Activated CD4-positive, alpha-beta T cell treated with anti-CD3 and anti-CD28 coated beads, Interleukin-2, amount 50 U/mL, for 16 hours (primary cell): ENCODE measurements at regions not wholly inside any gene's neighbourhood (a gene's known extent, or its start where the extent isn't known, plus 50 kb on each side); places are given as distances from the start of the nearest gene placed in this dataset.
"Not testable (repeated sequence)": the region's sequence is repeated elsewhere in the genome, so short reads cannot be mapped to it uniquely, and the experiment has no call there.

Experiments
- DNase-seq: peaks from one replicate; pipeline ENCODE4 v3.0.0-alpha.2; 2020

DNA sequence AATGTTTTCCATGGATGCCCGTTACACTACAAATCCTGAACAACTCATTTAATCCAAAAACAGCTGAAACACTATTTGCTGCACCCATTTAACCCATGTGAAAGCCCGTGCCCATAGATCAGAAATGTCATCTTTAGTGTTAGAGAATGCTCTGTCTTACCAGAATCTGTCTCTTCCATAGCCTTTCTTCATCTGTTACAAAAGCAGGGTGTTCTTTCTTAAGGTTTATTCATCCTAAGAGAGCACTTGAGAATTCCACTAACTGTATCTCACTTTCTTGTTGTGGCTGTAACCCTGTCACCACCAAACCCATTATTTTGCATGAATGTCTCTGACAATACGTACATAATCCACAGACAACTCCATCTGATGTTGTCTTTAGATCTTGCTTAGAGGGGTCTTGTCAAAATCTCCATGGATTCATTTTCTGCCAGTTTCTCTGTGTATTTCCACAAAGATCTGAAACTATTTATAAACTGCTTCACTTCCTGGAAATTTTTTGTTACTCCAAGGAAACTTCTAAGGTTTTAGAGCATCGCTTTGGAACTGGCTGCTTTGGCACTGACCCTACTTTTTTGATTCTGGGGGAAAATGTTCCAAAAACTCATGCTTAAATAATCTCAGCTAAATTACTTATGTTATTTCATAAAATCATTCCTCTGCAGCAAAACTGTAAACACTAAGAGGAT, 167.8 kb upstream of the CCDC54 start:
- DNase-seq: no peak

DNA sequence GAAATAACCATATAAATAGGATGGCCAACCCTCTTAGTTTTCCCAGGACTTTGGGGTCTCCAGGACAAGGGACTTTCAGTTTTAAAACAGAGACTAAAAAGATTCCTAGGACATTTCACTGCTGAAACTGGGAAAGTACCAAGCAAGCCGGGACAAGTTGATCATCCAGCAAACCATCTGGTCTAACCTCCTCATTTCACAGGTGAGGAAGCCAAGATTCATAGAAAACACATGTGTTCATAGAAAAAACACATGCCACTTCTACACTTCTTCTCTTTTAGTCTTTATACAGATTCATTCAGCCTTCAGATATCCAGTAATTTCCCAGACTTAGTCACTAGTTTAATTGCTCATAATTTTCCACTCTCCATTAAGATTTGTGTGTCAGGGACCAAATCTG, 165.6 kb upstream of the CCDC54 start:
- DNase-seq: no peak

DNA sequence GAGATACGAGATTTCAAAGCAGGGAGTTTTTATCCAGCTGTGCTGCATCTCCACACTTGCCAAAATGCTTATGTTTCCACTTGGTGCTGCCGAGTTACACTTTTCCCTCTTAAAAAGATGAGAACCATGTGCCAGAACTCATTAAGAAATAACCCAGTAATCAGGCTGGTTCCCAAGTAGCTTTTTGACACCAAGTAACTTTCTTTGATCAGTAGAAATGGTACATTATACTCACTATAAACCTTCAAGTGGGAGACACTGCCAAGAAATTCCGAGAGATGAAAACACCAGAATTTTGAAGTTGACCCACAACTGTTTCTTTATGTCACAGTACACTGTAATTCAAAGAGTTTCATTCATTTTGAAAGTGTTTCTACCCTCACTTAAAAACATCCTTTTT, 164.6 kb upstream of the CCDC54 start:
- DNase-seq: peak; percentile 44

DNA sequence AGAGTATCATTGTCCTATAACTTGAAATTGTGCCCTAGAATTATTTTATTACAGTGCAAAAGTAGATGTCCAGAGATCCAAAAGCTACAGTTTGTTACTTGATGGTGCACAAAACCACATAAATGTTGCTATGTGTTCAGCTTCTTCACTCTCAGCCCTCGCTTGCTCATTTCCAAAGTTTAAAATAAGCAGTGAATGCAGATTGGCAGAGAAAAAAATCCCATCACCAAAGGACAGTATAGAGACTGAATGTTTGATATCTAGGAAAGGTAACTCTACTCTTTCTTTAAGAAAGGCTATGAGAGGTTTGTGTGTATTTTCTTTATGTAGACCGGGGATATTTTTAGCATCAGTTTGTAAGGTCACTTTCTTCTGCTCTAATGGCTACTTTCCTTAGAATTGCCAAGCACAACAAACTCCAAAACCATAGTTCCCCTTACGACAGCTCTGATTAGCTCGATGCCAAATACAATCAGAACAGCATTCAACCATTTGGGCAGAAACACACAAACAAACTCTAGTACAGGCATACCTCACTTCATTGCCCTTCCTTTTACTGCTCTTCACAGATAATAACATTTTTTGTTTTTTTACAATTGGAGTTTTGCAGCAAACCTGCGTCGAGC, 164.1 kb upstream of the CCDC54 start:
- DNase-seq: no peak

DNA sequence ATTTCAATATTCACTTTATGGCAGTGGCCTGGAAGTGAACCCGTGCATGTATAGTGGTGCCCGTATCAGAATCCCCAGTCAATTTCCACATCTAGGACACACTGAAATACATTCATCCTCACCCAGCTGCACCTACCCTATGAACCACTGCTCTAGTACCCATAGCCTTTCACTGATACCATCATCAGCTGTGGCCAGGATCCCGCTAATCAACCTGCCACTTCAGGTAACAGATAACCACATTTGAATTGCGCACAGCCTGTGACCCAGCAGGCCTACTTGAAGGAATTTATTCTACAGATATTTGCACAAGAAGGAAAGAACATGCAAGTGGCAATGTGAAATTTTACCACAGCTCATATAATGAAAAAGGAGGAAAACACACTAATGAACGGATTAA, 161.0 kb upstream of the CCDC54 start:
- DNase-seq: no peak

DNA sequence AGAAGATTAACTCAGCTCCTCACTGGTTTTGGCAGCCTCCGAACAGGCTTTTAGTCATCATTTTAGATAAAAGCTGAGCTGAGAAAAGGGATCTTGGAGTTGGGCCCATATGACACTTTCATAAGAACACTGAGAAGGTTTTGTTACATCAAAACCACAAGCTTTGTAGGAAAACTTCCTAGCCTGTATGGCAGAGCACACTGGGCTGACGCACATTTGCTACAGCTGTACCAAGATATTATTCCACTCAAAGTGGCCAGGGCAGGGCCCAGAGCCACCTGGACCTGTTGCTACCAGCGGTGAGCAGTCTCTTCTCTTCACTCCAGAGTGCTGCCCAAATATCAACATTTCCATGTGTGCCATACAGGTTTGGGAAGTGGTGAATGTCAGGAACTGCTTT, 160.5 kb upstream of the CCDC54 start:
- DNase-seq: no peak

DNA sequence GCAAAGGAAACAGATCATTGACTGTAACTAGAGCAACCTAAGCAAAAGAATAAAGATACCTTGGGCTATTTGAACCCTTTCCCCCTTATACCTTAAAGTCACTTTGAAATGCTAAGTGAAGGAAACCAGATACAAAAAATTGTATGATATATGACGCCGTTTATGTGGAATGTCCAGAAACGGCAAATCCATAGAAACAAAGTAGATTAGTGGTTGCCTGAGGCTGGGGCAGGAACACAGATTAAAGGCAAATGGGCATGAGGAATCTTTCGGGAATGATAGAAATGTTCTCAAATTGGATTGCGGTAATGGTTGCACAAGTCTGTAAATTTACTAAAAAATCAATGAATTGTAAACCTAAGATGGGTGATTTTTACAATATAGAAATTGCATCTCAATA, 160.1 kb upstream of the CCDC54 start:
- DNase-seq: no peak

DNA sequence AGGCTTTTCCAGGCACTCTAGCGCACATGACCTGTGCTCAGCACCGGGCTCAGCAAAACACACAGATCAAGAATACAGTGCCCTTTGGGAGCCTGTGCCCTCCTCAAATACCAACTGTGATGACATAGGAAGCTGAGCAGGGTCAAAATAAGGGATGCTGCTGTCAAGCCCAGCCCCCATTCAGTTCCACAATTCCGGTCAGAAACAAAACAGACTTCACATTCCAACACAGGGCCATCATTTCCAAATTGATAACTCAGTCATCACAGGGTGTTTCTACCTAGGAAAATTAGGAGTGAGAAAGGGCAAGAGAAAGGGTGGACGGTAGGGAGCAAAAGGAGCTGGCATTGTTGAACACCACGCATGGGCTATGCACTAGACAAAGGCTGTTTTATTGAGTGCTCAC, 158.4 kb upstream of the CCDC54 start:
- no peak for DNase-seq

DNA sequence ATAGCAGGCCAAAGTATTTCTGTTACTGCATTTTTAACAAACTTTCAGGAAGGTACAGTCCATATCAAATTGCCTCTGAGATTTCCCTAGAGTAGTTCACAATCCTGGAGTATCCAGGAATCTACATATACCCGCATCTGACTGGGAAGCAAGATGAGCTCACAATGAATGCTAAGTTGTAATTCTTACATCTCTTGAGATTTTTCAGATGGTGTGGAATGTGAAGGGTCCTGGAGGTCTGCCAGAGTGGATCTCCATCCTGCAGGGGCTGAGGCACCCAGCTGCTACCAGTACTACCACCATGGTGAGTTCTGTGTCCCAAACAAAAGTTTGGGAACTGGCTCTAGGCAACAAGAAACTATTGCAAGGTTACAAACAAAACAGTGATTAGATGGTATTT, 156.7 kb upstream of the CCDC54 start:
- no peak for DNase-seq

DNA sequence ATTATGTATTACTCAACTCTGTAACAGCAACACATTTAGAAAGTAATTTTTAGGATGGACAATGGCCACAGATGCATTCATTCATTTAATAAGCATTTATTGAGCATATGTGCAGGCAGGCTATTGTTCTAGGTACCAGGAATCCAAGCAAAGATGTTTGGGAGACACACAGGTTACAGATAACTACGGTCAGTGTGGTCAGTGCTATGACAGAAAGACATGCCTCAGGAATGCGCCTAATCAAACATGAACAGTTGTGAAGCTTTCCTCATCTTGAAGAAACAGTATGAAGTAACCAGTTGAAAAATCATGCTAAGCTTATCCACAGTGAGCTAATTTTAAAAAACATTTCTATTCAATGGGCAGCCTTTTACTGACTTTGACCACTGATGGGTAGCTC, 155.4 kb upstream of the CCDC54 start:
- DNase-seq: no peak

DNA sequence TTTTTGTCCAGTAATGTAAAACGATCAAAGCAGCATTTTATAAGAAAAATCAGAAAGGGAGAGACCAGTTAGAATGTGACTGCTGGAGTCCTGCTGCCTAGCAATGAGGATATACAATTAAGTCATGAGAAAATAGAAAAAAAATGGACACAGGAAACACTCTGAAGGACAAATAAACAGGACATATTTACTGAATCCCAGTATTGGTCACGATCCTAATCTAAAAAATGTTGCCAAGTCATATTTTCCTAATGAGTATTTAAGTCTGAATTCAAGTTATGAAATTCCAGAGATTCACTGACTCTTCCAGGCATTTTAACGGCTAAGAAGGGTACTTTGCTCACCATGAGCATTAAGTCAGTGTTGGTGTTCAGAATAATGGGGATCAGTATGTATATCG, 154.3 kb upstream of the CCDC54 start:
- no peak for DNase-seq

DNA sequence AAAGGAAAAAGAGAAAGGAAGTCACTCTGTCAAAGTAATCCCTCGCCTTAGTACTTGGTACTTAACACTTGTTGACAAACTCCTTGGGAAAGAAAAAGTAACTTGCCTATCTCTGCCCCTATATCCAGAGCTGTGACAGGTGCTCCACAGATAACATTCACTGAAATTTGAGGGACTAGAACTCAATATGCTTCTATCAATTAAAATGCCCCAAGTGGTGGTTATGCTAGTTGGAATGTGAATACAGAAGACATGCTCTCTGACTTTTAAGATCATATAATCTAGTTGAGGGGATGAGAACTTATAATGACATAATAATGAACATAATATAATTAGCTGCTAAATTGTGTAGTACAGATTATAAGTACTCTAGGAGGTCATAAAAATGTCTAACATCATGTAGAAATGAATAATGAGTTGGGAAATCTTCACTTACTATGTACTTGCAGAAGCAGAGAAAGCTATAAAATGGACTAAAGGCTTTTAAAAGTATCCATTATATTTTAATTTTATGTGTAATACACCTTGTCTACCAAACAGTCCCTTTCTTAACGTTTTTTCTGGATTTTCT, 153.1 kb upstream of the CCDC54 start:
- no peak for DNase-seq

DNA sequence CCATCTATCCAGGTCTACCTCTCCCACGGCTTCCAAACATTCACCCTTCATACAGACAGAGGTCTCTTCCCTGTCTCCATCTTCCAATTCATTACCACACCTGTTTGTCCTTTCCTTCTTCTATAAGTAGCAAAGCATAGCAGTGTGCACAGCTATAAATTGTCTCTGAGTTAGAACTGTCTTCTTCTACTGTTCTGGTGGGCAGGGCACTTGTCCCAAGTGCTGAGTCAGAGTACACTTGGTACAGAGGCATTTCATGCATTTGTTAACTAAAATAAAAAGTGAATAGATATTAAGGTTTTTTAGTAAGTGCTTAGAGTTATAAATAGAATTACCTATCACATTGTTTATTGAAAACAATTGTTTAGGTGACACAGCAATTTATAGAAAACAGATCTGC, 150.1 kb upstream of the CCDC54 start:
- DNase-seq: no peak

DNA sequence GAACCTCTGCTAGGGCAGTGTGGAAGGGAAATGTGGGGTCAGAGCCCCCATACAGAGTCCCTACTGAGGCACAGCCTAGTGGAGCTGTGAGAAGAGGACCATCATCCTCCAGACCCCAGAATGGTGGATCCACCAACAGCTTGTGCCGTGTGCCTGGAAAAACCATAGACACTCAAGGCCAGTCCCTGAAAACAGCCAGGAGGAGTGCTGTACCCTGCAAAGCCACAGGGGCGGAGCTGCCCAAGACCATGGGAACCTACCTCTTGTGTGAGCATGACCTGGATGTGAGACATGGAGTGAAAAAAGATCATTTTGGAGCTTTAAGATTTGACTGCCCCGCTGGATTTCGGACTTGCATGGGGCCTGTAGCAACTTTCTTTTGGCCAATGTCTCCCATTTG, 143.4 kb upstream of the CCDC54 start:
- not testable (repeated sequence) for DNase-seq

DNA sequence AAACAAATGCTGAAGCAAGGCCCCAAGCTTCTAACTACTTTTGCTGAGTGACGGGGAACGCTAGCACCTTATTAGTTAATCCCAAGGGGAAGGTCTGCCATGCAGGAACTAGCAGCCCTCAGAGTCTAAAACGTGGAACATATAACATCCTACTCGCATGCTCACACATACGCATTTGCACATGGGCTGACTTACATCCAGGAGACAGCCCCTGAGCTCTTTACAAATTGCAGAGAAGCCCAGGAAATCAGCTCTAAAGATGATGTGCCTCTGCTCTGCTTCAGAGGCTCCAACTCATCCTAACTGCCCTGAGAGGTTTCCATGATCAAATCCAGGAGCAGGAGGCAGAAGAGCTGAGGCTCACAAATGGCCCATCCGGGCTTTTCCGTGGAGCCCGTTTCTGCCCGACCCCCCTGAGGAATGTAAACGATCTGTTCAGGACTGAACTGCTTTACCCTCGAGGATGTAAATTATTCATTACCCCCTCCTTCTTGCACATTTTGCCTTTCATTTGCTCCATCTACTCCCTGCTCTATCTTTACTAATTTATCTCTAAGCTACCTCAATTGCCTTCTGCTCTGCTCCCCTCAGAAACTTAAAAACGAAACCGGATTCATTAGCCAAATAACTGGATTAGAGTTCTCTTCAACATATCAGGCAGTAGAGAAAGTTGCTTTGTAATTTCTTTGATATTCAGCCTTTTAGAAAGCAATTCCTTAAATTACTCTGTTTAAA, 141.9 kb upstream of the CCDC54 start:
- no peak for DNase-seq

DNA sequence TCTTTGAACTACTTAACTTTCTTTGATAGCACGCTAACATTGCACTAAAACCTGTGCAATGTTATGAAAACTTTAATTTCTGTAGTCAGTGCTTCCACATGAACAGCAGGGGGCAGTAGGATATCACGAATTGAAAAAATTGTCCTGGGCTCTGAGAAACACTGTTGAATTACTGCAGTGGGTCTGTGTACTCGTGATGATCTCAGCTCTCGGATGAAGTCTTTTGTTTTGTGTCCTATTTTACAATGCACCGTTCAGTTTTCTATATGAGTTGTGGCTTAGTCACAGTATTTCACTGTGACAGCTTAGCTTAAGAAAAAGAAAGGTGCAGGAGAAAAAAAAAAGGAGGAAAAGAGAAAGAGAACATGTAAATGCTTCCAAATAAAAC, 141.3 kb upstream of the CCDC54 start:
- peak; percentile 79 for DNase-seq

DNA sequence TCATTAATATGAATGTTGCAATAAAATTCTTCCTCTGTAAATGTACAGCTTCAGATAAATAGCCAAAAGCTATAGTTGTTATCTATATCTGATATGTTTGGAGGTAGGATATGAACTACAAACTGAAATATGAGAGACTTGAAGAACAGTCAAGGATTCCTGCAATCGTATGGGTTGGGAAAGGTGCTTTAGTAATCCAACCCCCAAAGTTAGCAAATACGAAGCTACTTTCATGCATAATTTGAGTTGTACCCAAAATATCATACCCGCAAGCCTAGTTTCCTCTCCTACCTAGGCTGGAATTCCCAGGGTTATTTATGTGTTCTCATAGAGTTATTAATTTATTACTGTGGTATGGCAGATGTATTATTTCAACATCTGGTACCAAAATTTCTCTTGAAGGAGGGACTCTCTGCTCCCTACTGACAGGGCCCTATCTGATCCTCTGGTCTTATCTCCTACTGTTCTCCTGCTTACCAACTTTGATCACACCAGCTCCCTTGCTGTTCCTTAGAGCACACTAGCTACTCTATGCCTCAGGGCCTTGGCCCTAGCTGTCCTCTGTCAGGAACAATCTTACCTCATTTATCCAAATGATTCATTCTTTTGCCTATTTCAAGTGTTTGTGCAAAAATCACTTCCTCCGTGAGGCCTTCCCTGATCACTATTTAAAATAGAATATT, 140.4 kb upstream of the CCDC54 start:
- DNase-seq: no peak

DNA sequence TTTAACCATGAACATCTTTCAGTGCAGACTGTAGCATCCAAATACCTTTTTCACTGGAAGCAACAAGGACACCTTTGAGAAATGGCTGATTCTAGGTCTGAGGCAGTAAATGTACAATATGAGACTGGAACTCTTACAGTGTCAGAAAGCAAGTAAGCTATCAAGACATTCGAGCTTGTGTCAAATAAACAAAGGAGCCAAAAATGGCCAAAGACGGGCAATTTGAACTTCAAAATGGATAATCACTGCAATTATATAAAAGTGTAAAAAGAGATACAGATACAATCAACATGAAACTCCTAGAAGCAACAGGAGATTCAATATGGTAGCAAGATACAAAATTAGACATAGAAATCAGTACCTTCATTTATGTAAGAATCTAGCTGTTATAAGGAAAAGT, 138.5 kb upstream of the CCDC54 start:
- DNase-seq: no peak

DNA sequence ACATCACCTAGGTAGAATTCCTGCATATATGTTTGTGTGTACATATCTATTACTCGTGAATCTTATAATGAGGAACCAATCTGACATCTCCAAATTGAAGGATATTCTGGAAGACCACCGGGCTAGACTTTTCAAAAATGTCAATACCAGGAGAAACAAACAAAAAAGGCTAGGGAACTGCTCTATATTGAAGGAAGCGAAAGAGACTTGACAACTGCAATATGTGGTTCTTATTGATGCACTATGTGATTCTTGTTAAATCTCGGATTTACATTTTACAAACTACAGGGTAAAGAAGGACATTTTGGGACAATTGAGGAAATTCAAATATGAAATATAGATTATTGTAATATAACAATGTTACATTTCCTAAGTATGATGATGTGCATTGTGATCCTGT, 137.5 kb upstream of the CCDC54 start:
- DNase-seq: no peak

DNA sequence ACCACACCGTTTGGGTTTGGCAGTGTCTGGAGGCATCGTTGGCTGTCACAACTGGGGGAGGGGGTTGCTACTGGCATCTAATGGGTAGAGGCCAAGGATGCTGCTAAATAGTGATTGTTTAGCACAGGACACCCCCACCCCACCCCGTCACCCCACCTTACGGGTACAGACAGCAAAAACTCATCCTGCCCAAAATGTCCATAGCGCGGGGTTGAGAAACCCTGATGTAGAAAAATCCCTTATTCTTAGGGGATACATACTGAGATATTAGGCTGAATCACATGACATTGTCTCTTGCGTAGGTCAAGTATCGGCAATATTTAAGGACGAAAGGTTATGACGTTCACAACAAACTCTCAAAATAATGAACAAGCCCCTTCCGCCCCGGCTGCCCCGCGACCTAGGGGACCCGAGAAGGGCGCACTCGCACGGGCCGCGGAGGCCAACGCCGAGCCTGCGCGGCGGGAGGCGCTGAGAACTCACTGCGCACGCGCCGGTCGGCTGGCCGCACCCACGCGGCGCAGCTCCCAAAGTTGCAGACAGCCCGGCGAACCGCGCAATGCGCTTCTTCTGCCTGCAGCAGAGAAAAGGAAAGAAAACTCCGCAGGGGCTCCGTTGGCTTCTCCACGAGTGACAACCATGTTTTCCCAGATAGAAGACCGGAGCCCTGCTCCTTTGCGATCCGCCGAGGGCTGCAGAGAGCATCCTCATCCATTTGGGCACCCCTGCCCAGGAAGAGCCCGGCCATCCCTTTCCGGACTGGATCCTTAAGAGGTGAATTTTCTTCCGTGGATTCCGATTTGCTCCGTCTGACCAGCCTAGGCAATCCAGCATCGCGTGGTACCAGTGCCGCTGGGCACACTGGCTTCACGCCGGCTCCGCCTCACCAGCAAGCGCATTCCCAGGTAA, 136.8 kb upstream of the CCDC54 start:
- DNase-seq: peak; percentile 78

DNA sequence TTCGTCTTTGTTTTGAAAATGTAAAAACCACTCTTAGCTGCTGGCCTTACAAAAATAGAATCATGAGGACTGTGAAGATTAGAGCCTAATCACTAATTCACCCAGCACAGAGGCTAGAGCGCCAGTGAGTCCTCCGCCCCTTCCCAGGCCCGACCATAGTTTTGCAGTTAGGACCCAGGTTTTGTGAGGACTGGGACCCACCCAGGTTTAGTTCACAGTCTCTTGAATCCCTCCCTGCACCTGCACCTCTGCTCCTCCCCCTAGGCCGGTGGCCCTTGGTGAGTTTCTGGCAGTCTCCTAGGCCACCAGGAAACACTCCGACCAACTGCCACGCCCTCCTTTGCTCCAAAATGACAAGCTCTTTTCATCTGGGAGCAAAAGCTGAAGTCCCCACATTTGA, 136.0 kb upstream of the CCDC54 start:
- peak; percentile 14 for DNase-seq

DNA sequence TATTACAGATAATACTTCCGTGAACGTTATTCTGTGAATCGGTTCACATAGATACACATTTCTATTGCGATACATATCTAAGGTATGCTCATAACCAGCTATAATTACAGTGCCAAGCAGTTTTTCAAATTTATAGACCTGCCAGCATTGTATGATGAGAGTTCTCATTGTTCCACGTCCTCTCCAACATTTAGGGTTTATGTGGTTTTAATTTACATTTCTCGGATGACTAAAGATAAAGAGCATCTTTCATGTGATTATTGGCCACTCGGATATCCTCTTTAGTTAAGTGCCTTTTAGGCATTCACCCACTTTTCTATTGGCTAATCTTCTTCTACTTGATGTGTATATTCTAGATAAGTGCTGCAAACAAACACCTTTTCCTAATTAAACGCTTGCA, 134.7 kb upstream of the CCDC54 start:
- DNase-seq: no peak
